ENCODE measurements at regions not wholly inside any gene's neighbourhood (a gene's known extent, or its start where the extent isn't known, plus 50 kb on each side); places are given as distances from the start of the nearest gene placed in this dataset.

DNA sequence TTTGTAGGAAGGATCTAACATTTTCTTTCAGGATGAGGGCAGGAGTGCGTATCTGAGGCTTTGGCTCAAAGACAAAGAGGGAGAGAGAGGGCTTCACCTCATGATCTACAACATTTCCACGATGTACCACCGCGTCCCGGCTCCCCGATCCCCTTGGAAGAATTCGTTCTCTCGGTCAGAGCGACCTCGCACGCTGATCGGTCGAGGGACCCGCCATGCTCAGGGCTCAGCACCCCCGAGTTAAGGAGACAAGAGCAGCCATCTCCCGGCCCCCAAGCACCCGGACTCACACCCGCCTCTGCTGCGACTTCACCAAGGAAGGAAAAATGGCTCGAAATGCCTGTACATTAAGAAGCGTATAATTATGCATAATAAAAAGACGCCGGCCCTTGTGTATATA is 89.5 kb upstream of the RPL38 start:
- no peak overlapping the region for H3K27ac Mint-ChIP-seq
- no peaks in the 10 kb centered on the region for H3K9me3 Mint-ChIP-seq
- Histone ChIP-seq H3K36me3 (ENCODE audit: control insufficient read depth, insufficient read depth, low read length) (no peaks in the 10 kb centered on the region), H3K27me3 (ENCODE audit: control insufficient read depth, insufficient read depth, low read length) (no peaks in the 10 kb centered on the region), H3K27ac (ENCODE audit: low read length) (no peak overlapping the region), H3K4me1 (ENCODE audit: control insufficient read depth, insufficient read depth, low read length) (no peaks in the 10 kb centered on the region), H3K9me3 (ENCODE audit: control insufficient read depth, insufficient read depth, low read length) (no peaks in the 10 kb centered on the region), H3K4me3 (ENCODE audit: low read length) (no peak overlapping the region)
- TF ChIP-seq, protein P1, sequence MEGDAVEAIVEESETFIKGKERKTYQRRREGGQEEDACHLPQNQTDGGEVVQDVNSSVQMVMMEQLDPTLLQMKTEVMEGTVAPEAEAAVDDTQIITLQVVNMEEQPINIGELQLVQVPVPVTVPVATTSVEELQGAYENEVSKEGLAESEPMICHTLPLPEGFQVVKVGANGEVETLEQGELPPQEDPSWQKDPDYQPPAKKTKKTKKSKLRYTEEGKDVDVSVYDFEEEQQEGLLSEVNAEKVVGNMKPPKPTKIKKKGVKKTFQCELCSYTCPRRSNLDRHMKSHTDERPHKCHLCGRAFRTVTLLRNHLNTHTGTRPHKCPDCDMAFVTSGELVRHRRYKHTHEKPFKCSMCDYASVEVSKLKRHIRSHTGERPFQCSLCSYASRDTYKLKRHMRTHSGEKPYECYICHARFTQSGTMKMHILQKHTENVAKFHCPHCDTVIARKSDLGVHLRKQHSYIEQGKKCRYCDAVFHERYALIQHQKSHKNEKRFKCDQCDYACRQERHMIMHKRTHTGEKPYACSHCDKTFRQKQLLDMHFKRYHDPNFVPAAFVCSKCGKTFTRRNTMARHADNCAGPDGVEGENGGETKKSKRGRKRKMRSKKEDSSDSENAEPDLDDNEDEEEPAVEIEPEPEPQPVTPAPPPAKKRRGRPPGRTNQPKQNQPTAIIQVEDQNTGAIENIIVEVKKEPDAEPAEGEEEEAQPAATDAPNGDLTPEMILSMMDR (IDR thresholded peaks at IDR 0.05): no peak
- H3K27me3 Mint-ChIP-seq (ENCODE audit: low read depth in 2 of 2): peaks cover 4 to 36% of the 10 kb centered on the region in 2 donors
- DNase-seq: no peak
- WGBS (ENCODE audit: insufficient coverage): 92% methylated on average over 23 of the region's 23 CpGs
- intact Hi-C loops (cut with micrococcal nuclease): no loop called here
- ATAC-seq: no peak
- H3K36me3 Mint-ChIP-seq: no peaks in the 10 kb centered on the region
- no peaks in the 10 kb centered on the region for H3K4me1 Mint-ChIP-seq
- no peak overlapping the region for H3K4me3 Mint-ChIP-seq

DNA sequence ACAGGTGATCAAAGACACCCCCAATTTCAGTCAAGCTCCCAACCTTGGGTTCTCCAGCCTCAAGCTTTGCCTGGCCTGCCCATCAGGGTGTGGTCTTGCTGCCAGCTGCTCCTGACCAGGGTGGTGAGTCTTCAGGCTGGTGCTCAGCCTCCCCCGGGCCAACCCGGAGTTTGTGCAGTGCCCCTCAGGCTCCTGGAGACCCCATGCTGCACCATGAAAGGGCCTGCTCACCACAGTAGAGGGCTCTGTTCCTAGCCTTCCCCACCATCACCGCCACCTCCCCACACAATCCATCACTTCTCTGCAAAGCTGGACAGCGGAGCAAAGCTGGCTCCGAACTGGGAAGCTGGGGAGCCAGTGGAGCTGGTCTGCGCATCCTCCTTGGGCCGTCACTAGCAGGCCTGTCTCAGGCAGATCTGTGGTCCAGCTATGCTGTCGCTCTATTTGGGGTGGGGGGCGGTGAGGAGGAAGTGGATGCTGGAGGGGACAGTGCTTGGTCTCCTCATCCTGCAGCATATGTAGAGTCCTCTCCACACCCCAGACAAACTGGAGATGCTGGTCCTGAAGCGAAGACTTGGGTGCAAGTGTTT is 88.5 kb upstream of the RPL38 start:
- WGBS (ENCODE audit: insufficient coverage): 81% methylated on average over 10 of the region's 10 CpGs
- DNase-seq (no peak), ATAC-seq (no peak)
- Mint-ChIP-seq H3K36me3 (no peaks in the 10 kb centered on the region), H3K4me3 (no peak overlapping the region), H3K9me3 (no peaks in the 10 kb centered on the region), H3K27ac (no peak overlapping the region), H3K27me3 (ENCODE audit: low read depth in 2 of 2) (peaks cover 0 to 36% of the 10 kb centered on the region in 2 donors), H3K4me1 (no peaks in the 10 kb centered on the region)
- intact Hi-C loops (cut with micrococcal nuclease): no loop called here
- H3K36me3 ChIP-seq (ENCODE audit: control insufficient read depth, insufficient read depth, low read length): no peaks in the 10 kb centered on the region
- no peaks in the 10 kb centered on the region for H3K4me1 ChIP-seq (ENCODE audit: control insufficient read depth, insufficient read depth, low read length)
- no peak overlapping the region for H3K27ac ChIP-seq (ENCODE audit: low read length)
- no peaks in the 10 kb centered on the region for H3K27me3 ChIP-seq (ENCODE audit: control insufficient read depth, insufficient read depth, low read length)
- TF ChIP-seq, protein P1 (IDR thresholded peaks at IDR 0.05): no peak
- H3K9me3 ChIP-seq (ENCODE audit: control insufficient read depth, insufficient read depth, low read length): no peaks in the 10 kb centered on the region
- H3K4me3 ChIP-seq (ENCODE audit: low read length): no peak overlapping the region

DNA sequence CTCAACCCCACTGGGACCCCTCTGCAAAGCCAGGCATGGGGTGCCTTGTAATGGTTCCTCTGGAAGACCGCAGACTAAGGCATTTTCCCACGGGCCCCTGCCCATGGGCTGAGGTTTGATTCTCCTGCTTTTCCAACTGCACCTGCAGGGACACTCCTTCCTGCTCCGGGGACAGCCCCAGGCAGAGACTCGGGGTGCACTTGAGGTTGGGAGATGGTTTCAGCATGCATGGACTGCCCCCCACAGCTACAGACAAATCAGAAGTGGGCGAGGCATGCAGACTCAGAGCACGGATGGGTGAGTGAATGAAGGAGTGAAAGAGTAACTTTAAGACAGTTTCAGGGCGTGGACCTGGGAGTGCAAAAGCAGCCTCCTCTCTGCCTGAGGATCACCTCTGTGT is 87.9 kb upstream of the RPL38 start:
- no peaks in the 10 kb centered on the region for H3K36me3 ChIP-seq (ENCODE audit: control insufficient read depth, insufficient read depth, low read length)
- H3K27ac ChIP-seq (ENCODE audit: low read length): no peak overlapping the region
- H3K9me3 Mint-ChIP-seq: no peaks in the 10 kb centered on the region
- 81% methylated on average over 7 of the region's 7 CpGs for WGBS (ENCODE audit: insufficient coverage)
- H3K27me3 Mint-ChIP-seq (ENCODE audit: low read depth in 2 of 2): peaks cover 0 to 36% of the 10 kb centered on the region in 2 donors
- H3K36me3 Mint-ChIP-seq: no peaks in the 10 kb centered on the region
- DNase-seq (no peak), ATAC-seq (no peak)
- no peak overlapping the region for H3K4me3 Mint-ChIP-seq
- intact Hi-C loops (cut with micrococcal nuclease): no loop called here
- H3K9me3 ChIP-seq (ENCODE audit: control insufficient read depth, insufficient read depth, low read length): no peaks in the 10 kb centered on the region
- no peak overlapping the region for H3K4me3 ChIP-seq (ENCODE audit: low read length)
- TF ChIP-seq, protein P1 (IDR thresholded peaks at IDR 0.05): no peak
- H3K27me3 ChIP-seq (ENCODE audit: control insufficient read depth, insufficient read depth, low read length): no peaks in the 10 kb centered on the region
- no peaks in the 10 kb centered on the region for H3K4me1 ChIP-seq (ENCODE audit: control insufficient read depth, insufficient read depth, low read length)
- H3K4me1 Mint-ChIP-seq: no peaks in the 10 kb centered on the region
- no peak overlapping the region for H3K27ac Mint-ChIP-seq

DNA sequence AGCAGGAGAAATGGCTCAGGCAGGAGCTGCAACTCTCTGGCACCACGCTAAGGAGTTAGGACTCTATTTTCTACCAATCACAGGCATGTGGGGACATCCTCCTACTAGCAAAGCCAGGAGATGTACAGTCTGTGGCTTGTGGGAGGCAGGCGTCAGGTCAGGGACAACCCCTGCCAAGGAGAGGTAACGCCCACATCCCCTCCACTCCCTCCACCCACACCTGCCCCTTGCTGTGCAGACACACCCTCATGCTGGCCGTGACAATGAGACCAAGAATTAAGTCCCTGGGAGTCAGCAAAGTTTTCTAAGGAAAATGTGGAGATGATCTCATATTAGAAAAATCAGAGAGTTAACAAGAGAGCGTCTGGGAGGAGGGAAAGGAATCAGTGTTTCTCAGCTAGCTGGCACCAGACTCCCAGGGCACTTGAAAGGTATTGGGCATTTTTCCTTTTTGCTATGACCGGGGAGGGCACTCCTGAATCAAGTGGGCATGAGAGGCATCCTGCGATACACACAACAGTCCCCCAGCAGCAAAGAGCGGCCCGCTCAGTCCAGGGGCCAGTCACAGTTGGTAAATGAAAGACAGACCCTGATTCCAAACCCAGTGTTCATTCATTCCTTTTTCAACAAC is 87.3 kb upstream of the RPL38 start:
- H3K4me1 Mint-ChIP-seq: no peaks in the 10 kb centered on the region
- no peak overlapping the region for H3K27ac Mint-ChIP-seq
- Histone ChIP-seq H3K4me3 (ENCODE audit: low read length) (no peak overlapping the region), H3K27me3 (ENCODE audit: control insufficient read depth, insufficient read depth, low read length) (no peaks in the 10 kb centered on the region), H3K27ac (ENCODE audit: low read length) (no peak overlapping the region), H3K4me1 (ENCODE audit: control insufficient read depth, insufficient read depth, low read length) (no peaks in the 10 kb centered on the region), H3K36me3 (ENCODE audit: control insufficient read depth, insufficient read depth, low read length) (no peaks in the 10 kb centered on the region), H3K9me3 (ENCODE audit: control insufficient read depth, insufficient read depth, low read length) (no peaks in the 10 kb centered on the region)
- WGBS (ENCODE audit: insufficient coverage): 75% methylated on average over 6 of the region's 9 CpGs
- H3K36me3 Mint-ChIP-seq: no peaks in the 10 kb centered on the region
- peaks cover 0 to 36% of the 10 kb centered on the region in 2 donors for H3K27me3 Mint-ChIP-seq (ENCODE audit: low read depth in 2 of 2)
- intact Hi-C loops (cut with micrococcal nuclease): no loop called here
- no peaks in the 10 kb centered on the region for H3K9me3 Mint-ChIP-seq
- DNase-seq: no peak
- TF ChIP-seq, protein P1 (IDR thresholded peaks at IDR 0.05): no peak
- ATAC-seq: no peak
- H3K4me3 Mint-ChIP-seq: no peak overlapping the region
